ENCODE measurements at regions not wholly inside any gene's neighbourhood (a gene's known extent, or its start where the extent isn't known, plus 50 kb on each side); places are given as distances from the start of the nearest gene placed in this dataset.

DNA sequence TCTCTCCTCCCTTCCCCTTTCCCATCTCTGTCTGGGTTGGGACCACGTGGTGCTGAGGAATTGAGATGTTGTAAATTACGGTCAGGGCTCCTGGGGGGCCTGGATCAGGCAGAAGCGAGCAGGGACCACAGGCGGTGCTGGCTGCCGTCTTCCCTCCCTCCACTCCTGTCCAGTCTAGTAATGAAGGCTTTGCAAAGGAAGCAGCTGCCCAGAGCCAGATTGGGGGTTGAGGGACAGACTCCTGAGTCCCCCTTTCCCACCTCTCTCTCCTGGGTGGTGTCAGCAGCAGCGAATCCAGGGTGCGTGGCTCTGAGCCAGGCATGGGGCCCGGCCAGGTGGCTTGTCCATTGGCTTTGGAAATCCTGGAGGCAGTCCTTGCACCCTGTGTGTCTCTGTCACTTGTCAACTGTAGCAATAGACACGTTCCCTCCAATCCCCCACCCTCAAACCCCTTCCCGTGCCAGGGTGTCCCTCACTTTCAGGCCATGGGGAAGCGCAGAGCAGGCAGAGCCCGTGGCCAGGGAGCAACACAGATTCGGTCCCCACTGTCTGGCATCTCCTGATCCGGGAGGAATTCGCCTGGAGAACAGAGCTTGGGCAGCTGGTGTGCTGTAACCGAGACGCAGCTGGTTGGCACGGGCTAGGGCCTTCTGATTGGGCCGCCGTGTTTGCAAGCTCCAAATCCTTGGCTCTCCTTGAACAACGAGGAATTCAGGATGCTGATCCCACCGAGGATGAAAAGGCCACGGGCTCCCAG, 64.8 kb upstream of the WNT4 start:
- H3K79me1 ChIP-seq (ENCODE audit: low read depth, low read length): no peaks in the 10 kb centered on the region
- H3K79me2 ChIP-seq (ENCODE audit: control insufficient read depth in 1 of 2, insufficient read depth in 2 of 2, low read length in 2 of 2): no peaks in the 10 kb centered on the region
- no peak overlapping the region for H3K27ac ChIP-seq (ENCODE audit: low read depth, low read length)
- H2AK5ac ChIP-seq (ENCODE audit: low read depth, low read length): no peak overlapping the region
- H4K20me1 ChIP-seq (replicated peaks in 1 of 2; ENCODE audit: control insufficient read depth in 1 of 2, insufficient read depth in 2 of 2, low read length in 2 of 2): peaks cover 0 to 2% of the 10 kb centered on the region in 2 experiments
- WGBS, 2 experiments (ENCODE audit: extremely low coverage in 1 of 2, insufficient coverage in 1 of 2, insufficient read length in 1 of 2, insufficient replicate concordance in 2 of 2, low coverage in 1 of 2, low lambda C conversion rate in 2 of 2, missing lambda C conversion rate in 1 of 2): 85% methylated on average over 23 of the region's 23 CpGs; no CpG with 5 or more reads in 1 of the 2 experiments
- no peak overlapping the region for H3K9ac ChIP-seq (replicated peaks in 1 of 4; ENCODE audit: extremely low read depth in 1 of 4, low read depth in 3 of 4, low read length in 3 of 4)
- H2BK20ac ChIP-seq (ENCODE audit: low read length): no peak overlapping the region; the same call in 1 of the 2 replicates
- no peak overlapping the region for H3K4me3 ChIP-seq (ENCODE audit: extremely low read depth in 1 of 4, insufficient read depth in 2 of 4, low read depth in 3 of 4, low read length in 4 of 4)
- H3K9me3 ChIP-seq (ENCODE audit: insufficient read depth in 2 of 2, low read depth in 1 of 2, low read length in 1 of 2): no peaks in the 10 kb centered on the region
- no peak overlapping the region for H2AFZ ChIP-seq (ENCODE audit: low read length)
- CTCF ChIA-PET (ENCODE audit: partially characterized antibody): interaction anchor here (0.6 to 2.2 kb wide), 8 partner anchors 9 to 143 kb away, joined by 3 to 7 read pairs (median 4); no protein-coding TSS in a partner anchor
- no peak overlapping the region for H3K56ac ChIP-seq (replicated peaks; ENCODE audit: insufficient read length, low read depth, low read length)
- no peaks in the 10 kb centered on the region for H3K23me2 ChIP-seq (ENCODE audit: low read depth, low read length)
- FAIRE-seq: no peak
- H4K91ac ChIP-seq (replicated peaks; ENCODE audit: insufficient read length, low read length): no peak overlapping the region
- peaks cover 12 to 29% (median 15%) of the 10 kb centered on the region in 4 experiments for H3K4me1 ChIP-seq (replicated peaks in 1 of 4; ENCODE audit: control insufficient read depth in 3 of 4, insufficient read depth in 4 of 4, low read length in 3 of 4)
- no peak overlapping the region for H3K23ac ChIP-seq (ENCODE audit: insufficient read length)
- no peak for TF ChIP-seq KDM5A (IDR thresholded peaks at IDR 0.05; ENCODE audit: low read length)
- no peak for TF ChIP-seq E2F6 (IDR thresholded peaks at IDR 0.05)
- no peak for TF ChIP-seq TCF12 (IDR thresholded peaks at IDR 0.05; ENCODE audit: low read depth, low read length)
- TF ChIP-seq, protein P1, sequence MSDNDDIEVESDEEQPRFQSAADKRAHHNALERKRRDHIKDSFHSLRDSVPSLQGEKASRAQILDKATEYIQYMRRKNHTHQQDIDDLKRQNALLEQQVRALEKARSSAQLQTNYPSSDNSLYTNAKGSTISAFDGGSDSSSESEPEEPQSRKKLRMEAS (IDR thresholded peaks at IDR 0.05): no peak
- TF ChIP-seq BRCA1 (IDR thresholded peaks at IDR 0.05; ENCODE audit: low read depth, low read length): no peak
- TF ChIP-seq SP2 (IDR thresholded peaks at IDR 0.05; ENCODE audit: low read length): no peak
- TF ChIP-seq FOSL1 (IDR thresholded peaks at IDR 0.05; ENCODE audit: insufficient read depth, low read depth, low read length): no peak
- no peak overlapping the region for H3K4me2 ChIP-seq (ENCODE audit: insufficient read depth in 1 of 2, low read depth in 2 of 2, low read length in 2 of 2)
- no peak overlapping the region for H2BK12ac ChIP-seq (ENCODE audit: low read depth, low read length)
- H3K27me3 ChIP-seq (replicated peaks in 1 of 4; ENCODE audit: control insufficient read depth in 3 of 4, extremely low read depth in 1 of 4, insufficient read depth in 3 of 4, low read length in 3 of 4): peaks cover 0 to 22% (median 6%) of the 10 kb centered on the region in 4 experiments; a peak in 5 of 7 replicates
- H4K5ac ChIP-seq (ENCODE audit: insufficient read length, low read depth, low read length): no peak overlapping the region
- H2BK5ac ChIP-seq (ENCODE audit: low read depth, low read length): no peak overlapping the region
- POLR2A ChIA-PET (ENCODE audit: partially characterized antibody): no interaction called here
- H2BK120ac ChIP-seq (replicated peaks; ENCODE audit: low read depth, low read length): no peak overlapping the region
- H3K18ac ChIP-seq (ENCODE audit: extremely low read depth, low read length): no peak overlapping the region
- no peak for DNase-seq (ENCODE audit: low read depth in 1 of 2, low spot score in 2 of 2)
- no peaks in the 10 kb centered on the region for H3K36me3 ChIP-seq (ENCODE audit: control insufficient read depth in 2 of 4, insufficient read depth in 4 of 4, low read length in 3 of 4)
- no peak overlapping the region for H3K4ac ChIP-seq (replicated peaks; ENCODE audit: insufficient read length, low read depth, low read length)
- no peak overlapping the region for H3K14ac ChIP-seq (ENCODE audit: insufficient read length)
- no peak overlapping the region for H2BK15ac ChIP-seq (ENCODE audit: low read length)
- no peak overlapping the region for H4K8ac ChIP-seq (ENCODE audit: extremely low read depth, insufficient read depth, low read length)

Data from H1 (cell line).